ENCODE measurements at regions not wholly inside any gene's neighbourhood (a gene's known extent, or its start where the extent isn't known, plus 50 kb on each side); places are given as distances from the start of the nearest gene placed in this dataset.

DNA sequence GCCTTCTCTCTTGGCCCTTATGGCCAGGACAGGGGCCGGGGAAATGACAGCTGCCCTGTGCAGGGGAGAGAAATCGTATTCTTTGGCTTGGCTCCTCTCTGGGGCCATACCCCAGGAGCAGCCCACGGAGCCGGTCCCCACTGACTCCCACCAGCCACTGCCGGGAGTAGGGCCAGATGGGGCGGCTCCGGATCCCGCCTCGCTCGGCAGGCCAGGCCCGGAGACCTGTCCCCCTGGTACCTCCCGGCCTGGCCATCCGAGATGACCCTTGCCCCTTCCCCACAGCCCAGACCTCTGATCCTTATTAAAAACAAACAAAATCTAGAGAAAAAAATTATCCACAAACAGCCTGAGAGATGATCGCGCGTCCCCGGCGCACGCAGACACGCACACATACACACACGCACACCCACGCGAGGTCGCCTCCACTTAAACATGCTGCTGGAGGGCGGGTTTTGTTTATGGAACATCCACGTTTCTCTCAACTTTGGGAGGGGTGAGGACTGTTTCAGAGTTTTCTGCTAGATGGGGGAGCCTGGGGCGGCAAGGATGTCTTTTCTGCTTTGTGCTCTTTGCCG, 59.1 kb downstream of the IGLL1 start (continued):
- TF ChIP-seq, protein P1, sequence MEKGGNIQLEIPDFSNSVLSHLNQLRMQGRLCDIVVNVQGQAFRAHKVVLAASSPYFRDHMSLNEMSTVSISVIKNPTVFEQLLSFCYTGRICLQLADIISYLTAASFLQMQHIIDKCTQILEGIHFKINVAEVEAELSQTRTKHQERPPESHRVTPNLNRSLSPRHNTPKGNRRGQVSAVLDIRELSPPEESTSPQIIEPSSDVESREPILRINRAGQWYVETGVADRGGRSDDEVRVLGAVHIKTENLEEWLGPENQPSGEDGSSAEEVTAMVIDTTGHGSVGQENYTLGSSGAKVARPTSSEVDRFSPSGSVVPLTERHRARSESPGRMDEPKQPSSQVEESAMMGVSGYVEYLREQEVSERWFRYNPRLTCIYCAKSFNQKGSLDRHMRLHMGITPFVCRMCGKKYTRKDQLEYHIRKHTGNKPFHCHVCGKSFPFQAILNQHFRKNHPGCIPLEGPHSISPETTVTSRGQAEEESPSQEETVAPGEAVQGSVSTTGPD (CRISPR knock-in tag; IDR thresholded peaks at IDR 0.05): no peak
- TF ChIP-seq SPEN (CRISPR knock-in tag; IDR thresholded peaks at IDR 0.05; ENCODE audit: low read depth) (peak; percentile 34; the same call in 1 of the 2 replicates), STAG1 (CRISPR knock-in tag; IDR thresholded peaks at IDR 0.05) (0 out of 2 replicates have a peak, but pooled peaks have one; percentile 10), PAWR (CRISPR knock-in tag; IDR thresholded peaks at IDR 0.05; ENCODE audit: borderline replicate concordance) (0 out of 2 replicates have a peak, but pooled peaks have one; percentile 19), YEATS2 (CRISPR knock-in tag; IDR thresholded peaks at IDR 0.05; ENCODE audit: borderline replicate concordance) (peak; percentile 8; the same call in 1 of the 2 replicates), ZNF790 (CRISPR knock-in tag; IDR thresholded peaks at IDR 0.05; ENCODE audit: borderline replicate concordance) (no peak), MED13 (CRISPR knock-in tag; IDR thresholded peaks at IDR 0.05) (peak; percentile 41; the same call in 1 of the 2 replicates), ZFY (CRISPR knock-in tag; IDR thresholded peaks at IDR 0.05) (peak; percentile 64), POGZ (CRISPR knock-in tag; IDR thresholded peaks at IDR 0.05) (0 out of 2 replicates have a peak, but pooled peaks have one; percentile 29), ZC3H4 (CRISPR knock-in tag; IDR thresholded peaks at IDR 0.05; ENCODE audit: borderline replicate concordance) (peak; percentile 96)
- TF ChIP-seq, protein P2, sequence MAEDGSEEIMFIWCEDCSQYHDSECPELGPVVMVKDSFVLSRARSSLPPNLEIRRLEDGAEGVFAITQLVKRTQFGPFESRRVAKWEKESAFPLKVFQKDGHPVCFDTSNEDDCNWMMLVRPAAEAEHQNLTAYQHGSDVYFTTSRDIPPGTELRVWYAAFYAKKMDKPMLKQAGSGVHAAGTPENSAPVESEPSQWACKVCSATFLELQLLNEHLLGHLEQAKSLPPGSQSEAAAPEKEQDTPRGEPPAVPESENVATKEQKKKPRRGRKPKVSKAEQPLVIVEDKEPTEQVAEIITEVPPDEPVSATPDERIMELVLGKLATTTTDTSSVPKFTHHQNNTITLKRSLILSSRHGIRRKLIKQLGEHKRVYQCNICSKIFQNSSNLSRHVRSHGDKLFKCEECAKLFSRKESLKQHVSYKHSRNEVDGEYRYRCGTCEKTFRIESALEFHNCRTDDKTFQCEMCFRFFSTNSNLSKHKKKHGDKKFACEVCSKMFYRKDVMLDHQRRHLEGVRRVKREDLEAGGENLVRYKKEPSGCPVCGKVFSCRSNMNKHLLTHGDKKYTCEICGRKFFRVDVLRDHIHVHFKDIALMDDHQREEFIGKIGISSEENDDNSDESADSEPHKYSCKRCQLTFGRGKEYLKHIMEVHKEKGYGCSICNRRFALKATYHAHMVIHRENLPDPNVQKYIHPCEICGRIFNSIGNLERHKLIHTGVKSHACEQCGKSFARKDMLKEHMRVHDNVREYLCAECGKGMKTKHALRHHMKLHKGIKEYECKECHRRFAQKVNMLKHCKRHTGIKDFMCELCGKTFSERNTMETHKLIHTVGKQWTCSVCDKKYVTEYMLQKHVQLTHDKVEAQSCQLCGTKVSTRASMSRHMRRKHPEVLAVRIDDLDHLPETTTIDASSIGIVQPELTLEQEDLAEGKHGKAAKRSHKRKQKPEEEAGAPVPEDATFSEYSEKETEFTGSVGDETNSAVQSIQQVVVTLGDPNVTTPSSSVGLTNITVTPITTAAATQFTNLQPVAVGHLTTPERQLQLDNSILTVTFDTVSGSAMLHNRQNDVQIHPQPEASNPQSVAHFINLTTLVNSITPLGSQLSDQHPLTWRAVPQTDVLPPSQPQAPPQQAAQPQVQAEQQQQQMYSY (CRISPR knock-in tag; IDR thresholded peaks at IDR 0.05): peak; percentile 48; the same call in 1 of the 2 replicates
- TF ChIP-seq, protein P3, sequence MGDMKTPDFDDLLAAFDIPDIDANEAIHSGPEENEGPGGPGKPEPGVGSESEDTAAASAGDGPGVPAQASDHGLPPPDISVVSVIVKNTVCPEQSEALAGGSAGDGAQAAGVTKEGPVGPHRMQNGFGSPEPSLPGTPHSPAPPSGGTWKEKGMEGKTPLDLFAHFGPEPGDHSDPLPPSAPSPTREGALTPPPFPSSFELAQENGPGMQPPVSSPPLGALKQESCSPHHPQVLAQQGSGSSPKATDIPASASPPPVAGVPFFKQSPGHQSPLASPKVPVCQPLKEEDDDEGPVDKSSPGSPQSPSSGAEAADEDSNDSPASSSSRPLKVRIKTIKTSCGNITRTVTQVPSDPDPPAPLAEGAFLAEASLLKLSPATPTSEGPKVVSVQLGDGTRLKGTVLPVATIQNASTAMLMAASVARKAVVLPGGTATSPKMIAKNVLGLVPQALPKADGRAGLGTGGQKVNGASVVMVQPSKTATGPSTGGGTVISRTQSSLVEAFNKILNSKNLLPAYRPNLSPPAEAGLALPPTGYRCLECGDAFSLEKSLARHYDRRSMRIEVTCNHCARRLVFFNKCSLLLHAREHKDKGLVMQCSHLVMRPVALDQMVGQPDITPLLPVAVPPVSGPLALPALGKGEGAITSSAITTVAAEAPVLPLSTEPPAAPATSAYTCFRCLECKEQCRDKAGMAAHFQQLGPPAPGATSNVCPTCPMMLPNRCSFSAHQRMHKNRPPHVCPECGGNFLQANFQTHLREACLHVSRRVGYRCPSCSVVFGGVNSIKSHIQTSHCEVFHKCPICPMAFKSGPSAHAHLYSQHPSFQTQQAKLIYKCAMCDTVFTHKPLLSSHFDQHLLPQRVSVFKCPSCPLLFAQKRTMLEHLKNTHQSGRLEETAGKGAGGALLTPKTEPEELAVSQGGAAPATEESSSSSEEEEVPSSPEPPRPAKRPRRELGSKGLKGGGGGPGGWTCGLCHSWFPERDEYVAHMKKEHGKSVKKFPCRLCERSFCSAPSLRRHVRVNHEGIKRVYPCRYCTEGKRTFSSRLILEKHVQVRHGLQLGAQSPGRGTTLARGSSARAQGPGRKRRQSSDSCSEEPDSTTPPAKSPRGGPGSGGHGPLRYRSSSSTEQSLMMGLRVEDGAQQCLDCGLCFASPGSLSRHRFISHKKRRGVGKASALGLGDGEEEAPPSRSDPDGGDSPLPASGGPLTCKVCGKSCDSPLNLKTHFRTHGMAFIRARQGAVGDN (CRISPR knock-in tag; IDR thresholded peaks at IDR 0.05): peak; percentile 69
- TF ChIP-seq, protein P4, sequence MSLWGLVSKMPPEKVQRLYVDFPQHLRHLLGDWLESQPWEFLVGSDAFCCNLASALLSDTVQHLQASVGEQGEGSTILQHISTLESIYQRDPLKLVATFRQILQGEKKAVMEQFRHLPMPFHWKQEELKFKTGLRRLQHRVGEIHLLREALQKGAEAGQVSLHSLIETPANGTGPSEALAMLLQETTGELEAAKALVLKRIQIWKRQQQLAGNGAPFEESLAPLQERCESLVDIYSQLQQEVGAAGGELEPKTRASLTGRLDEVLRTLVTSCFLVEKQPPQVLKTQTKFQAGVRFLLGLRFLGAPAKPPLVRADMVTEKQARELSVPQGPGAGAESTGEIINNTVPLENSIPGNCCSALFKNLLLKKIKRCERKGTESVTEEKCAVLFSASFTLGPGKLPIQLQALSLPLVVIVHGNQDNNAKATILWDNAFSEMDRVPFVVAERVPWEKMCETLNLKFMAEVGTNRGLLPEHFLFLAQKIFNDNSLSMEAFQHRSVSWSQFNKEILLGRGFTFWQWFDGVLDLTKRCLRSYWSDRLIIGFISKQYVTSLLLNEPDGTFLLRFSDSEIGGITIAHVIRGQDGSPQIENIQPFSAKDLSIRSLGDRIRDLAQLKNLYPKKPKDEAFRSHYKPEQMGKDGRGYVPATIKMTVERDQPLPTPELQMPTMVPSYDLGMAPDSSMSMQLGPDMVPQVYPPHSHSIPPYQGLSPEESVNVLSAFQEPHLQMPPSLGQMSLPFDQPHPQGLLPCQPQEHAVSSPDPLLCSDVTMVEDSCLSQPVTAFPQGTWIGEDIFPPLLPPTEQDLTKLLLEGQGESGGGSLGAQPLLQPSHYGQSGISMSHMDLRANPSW (CRISPR knock-in tag; IDR thresholded peaks at IDR 0.05; ENCODE audit: borderline replicate concordance): peak; percentile 33; the same call in 1 of the 2 replicates
